ENCODE measurements at regions not wholly inside any gene's neighbourhood (a gene's known extent, or its start where the extent isn't known, plus 50 kb on each side); places are given as distances from the start of the nearest gene placed in this dataset.

GRCh38 chr5:107310181-107310580 lies 360.6 kb downstream of the EFNA5 start:
- no peak for DNase-seq
- no peaks in the 10 kb centered on the region for H3K36me3 ChIP-seq
- H3K4me3 ChIP-seq = no peak overlapping the region
- no peaks in the 10 kb centered on the region for H3K4me1 ChIP-seq
- no peak overlapping the region for H3K27ac ChIP-seq
- H3K9me3 ChIP-seq = no peaks in the 10 kb centered on the region
- intact Hi-C loops (cut with DNase I; ENCODE audit: low total_unique reads) = no loop called here
- TF ChIP-seq CTCF (IDR thresholded peaks at IDR 0.05) = no peak
- H3K27me3 ChIP-seq = no peaks in the 10 kb centered on the region

- no peaks in the 10 kb centered on the region for H3K27me3 ChIP-seq
- H3K9me3 ChIP-seq = no peaks in the 10 kb centered on the region
- intact Hi-C loops (cut with DNase I; ENCODE audit: low total_unique reads) = no loop called here
- no peak for TF ChIP-seq CTCF (IDR thresholded peaks at IDR 0.05)
- H3K4me1 ChIP-seq = no peaks in the 10 kb centered on the region
- no peak overlapping the region for H3K4me3 ChIP-seq
- no peak for DNase-seq
- no peak overlapping the region for H3K27ac ChIP-seq
- H3K36me3 ChIP-seq = no peaks in the 10 kb centered on the region
Measured at GRCh38 chr5:107306594-107306993, 364.1 kb downstream of the EFNA5 start.

GRCh38 chr5:107306002-107306401 lies 364.7 kb downstream of the EFNA5 start:
- no peak overlapping the region for H3K27ac ChIP-seq
- H3K4me1 ChIP-seq = no peaks in the 10 kb centered on the region
- H3K36me3 ChIP-seq = no peaks in the 10 kb centered on the region
- TF ChIP-seq CTCF (IDR thresholded peaks at IDR 0.05) = no peak
- DNase-seq = no peak
- no peaks in the 10 kb centered on the region for H3K9me3 ChIP-seq
- intact Hi-C loops (cut with DNase I; ENCODE audit: low total_unique reads) = no loop called here
- no peaks in the 10 kb centered on the region for H3K27me3 ChIP-seq
- no peak overlapping the region for H3K4me3 ChIP-seq

- no peaks in the 10 kb centered on the region for H3K4me1 ChIP-seq
- H3K27ac ChIP-seq = no peak overlapping the region
- intact Hi-C loops (cut with DNase I; ENCODE audit: low total_unique reads) = no loop called here
- DNase-seq = no peak
- no peaks in the 10 kb centered on the region for H3K36me3 ChIP-seq
- no peaks in the 10 kb centered on the region for H3K27me3 ChIP-seq
- H3K4me3 ChIP-seq = no peak overlapping the region
- no peak for TF ChIP-seq CTCF (IDR thresholded peaks at IDR 0.05)
- H3K9me3 ChIP-seq = no peaks in the 10 kb centered on the region
Measured at GRCh38 chr5:107304684-107305083, 366.1 kb downstream of the EFNA5 start.

GRCh38 chr5:107303171-107303968 lies 367.4 kb downstream of the EFNA5 start:
- no peak overlapping the region for H3K27ac ChIP-seq
- H3K27me3 ChIP-seq = no peaks in the 10 kb centered on the region
- no peak for TF ChIP-seq CTCF (IDR thresholded peaks at IDR 0.05)
- no peaks in the 10 kb centered on the region for H3K9me3 ChIP-seq
- H3K4me3 ChIP-seq = no peak overlapping the region
- no peak for DNase-seq
- no peaks in the 10 kb centered on the region for H3K4me1 ChIP-seq
- no peaks in the 10 kb centered on the region for H3K36me3 ChIP-seq
- intact Hi-C loops (cut with DNase I; ENCODE audit: low total_unique reads) = no loop called here
